A673 (cell line): ENCODE measurements at regions not wholly inside any gene's neighbourhood (a gene's known extent, or its start where the extent isn't known, plus 50 kb on each side); places are given as distances from the start of the nearest gene placed in this dataset.

ENCODE experiments used
- CTCF ChIP-seq: fragments of 300-800, 200-600 bp; sonication (generic); conservative IDR thresholded peaks from 2 replicates; pipeline ENCODE4 v1.5.1; 2017; ENCODE audit warnings: low read depth, mild to moderate bottlenecking, antibody characterized with exemption, low read length, moderate library complexity, mixed read lengths
- EZH2 ChIP-seq: fragments of 200-600 bp; sonication (generic); IDR thresholded peaks from 2 replicates; pipeline ENCODE4 v1.6.1; 2017; ENCODE audit warnings: borderline replicate concordance, low read depth, mild to moderate bottlenecking, mixed read lengths, antibody characterized with exemption, low read length; ENCODE audit not compliant: poor library complexity, severe bottlenecking

- TF ChIP-seq CTCF (no peak), EZH2 (no peak)
Observed at GRCh38 chr15:36218991-36219390, 360.4 kb upstream of the CDIN1 start.
